Breast epithelium (tissue), 4 donors: ENCODE measurements at regions not wholly inside any gene's neighbourhood (a gene's known extent, or its start where the extent isn't known, plus 50 kb on each side); places are given as distances from the start of the nearest gene placed in this dataset.

ENCODE experiments used
- DNase-seq, 2 donors: peaks; one replicate each; pipeline ENCODE4 v3.0.0-alpha.2; 2019; ENCODE audit warnings: low spot score in 2 of 2
- H3K27ac ChIP-seq, 2 donors: fragments of 200-600 bp; sonication (generic) in 1 of 2; one replicate each; pipeline ENCODE4 v1.5.1; 2016 to 2019; ENCODE audit warnings: mild to moderate bottlenecking in 1 of 2
- H3K27me3 ChIP-seq, 2 donors: fragments of 200-600 bp; sonication (generic) in 1 of 2; one replicate each; pipeline versions ENCODE4 v1.5.1 to v1.6.0; 2017 to 2019; ENCODE audit warnings: control low read depth in 1 of 2, mild to moderate bottlenecking in 1 of 2
- H3K36me3 ChIP-seq: fragments of 200-600 bp; one replicate; pipeline ENCODE4 v1.5.1; 2019
- H3K4me1 ChIP-seq, 2 donors: fragments of 200-600 bp; sonication (generic); one replicate each; pipeline ENCODE4 v1.5.1; 2016 to 2019; ENCODE audit warnings: control low read depth in 1 of 2
- H3K4me3 ChIP-seq, 3 donors: fragments of 200-600 bp; sonication (generic); 1 replicate in 2 of 3; 2 replicates in 1 of 3; pipeline ENCODE4 v1.5.1; 2016 to 2019; ENCODE audit warnings: mild to moderate bottlenecking in 3 of 3, moderate library complexity in 2 of 3
- H3K9me3 ChIP-seq, 2 donors: fragments of 200-600 bp; sonication (generic) in 1 of 2; one replicate each; pipeline ENCODE4 v1.5.1; 2016 to 2019; ENCODE audit warnings: control low read depth in 1 of 2
- POLR2A ChIP-seq: fragments of 450-650 bp; IDR thresholded peaks from one replicate; pipeline ENCODE4 v1.6.1; 2016; ENCODE audit warnings: antibody characterized with exemption, mild to moderate bottlenecking, moderate library complexity
- POLR2AphosphoS5 ChIP-seq, 3 donors: sonication (generic); formaldehyde crosslinking; IDR thresholded peaks; one replicate each; pipeline ENCODE4 v1.6.1; 2017; ENCODE audit warnings: antibody characterized with exemption in 3 of 3
- intact Hi-C: fragments of 100-400 bp; cut with DNase I; formaldehyde crosslinking; loops from one replicate; pipeline ENCODE4 v1.15.1; 2023; ENCODE audit warnings: low total_unique reads
- TF ChIP-seq, protein P1 (sequence below), 3 donors: fragments of 450-650 bp; IDR thresholded peaks; one replicate each; pipeline ENCODE4 v1.5.1; 2016 to 2017; ENCODE audit warnings: antibody characterized with exemption in 3 of 3, mild to moderate bottlenecking in 3 of 3, moderate library complexity in 3 of 3

DNA sequence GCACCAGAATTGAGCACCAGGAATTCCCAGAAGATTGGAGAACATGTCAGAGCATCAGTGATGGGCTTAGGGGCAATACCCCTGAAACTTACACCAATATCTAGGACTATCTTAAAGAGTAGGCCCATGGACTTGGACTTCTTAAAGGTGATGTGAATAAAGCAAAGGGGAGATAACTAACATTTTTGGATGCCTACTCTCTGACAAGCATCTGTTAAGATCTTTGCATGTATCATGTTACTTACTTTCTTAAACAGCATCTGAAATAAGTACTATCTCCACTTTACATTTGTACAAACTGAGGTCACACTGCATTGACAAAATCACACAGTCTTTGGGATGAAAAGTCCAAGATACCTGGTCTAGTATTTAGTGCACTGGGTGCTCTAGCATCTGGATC lies 258.6 kb upstream of the ARSJ start:
- no peak overlapping the region for H3K27ac ChIP-seq
- intact Hi-C loops, result no loop called here
- no peaks in the 10 kb centered on the region for H3K36me3 ChIP-seq
- H3K27me3 ChIP-seq, result no peaks in the 10 kb centered on the region
- peaks cover 0 to 7% of the 10 kb centered on the region in 2 donors for H3K9me3 ChIP-seq
- no peak for DNase-seq
- H3K4me1 ChIP-seq, result no peaks in the 10 kb centered on the region
- TF ChIP-seq POLR2AphosphoS5 (IDR thresholded peaks at IDR 0.05) (no peak), POLR2A (no peak)
- TF ChIP-seq, protein P1, sequence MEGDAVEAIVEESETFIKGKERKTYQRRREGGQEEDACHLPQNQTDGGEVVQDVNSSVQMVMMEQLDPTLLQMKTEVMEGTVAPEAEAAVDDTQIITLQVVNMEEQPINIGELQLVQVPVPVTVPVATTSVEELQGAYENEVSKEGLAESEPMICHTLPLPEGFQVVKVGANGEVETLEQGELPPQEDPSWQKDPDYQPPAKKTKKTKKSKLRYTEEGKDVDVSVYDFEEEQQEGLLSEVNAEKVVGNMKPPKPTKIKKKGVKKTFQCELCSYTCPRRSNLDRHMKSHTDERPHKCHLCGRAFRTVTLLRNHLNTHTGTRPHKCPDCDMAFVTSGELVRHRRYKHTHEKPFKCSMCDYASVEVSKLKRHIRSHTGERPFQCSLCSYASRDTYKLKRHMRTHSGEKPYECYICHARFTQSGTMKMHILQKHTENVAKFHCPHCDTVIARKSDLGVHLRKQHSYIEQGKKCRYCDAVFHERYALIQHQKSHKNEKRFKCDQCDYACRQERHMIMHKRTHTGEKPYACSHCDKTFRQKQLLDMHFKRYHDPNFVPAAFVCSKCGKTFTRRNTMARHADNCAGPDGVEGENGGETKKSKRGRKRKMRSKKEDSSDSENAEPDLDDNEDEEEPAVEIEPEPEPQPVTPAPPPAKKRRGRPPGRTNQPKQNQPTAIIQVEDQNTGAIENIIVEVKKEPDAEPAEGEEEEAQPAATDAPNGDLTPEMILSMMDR (IDR thresholded peaks at IDR 0.05), result no peak
- H3K4me3 ChIP-seq, result no peak overlapping the region

DNA sequence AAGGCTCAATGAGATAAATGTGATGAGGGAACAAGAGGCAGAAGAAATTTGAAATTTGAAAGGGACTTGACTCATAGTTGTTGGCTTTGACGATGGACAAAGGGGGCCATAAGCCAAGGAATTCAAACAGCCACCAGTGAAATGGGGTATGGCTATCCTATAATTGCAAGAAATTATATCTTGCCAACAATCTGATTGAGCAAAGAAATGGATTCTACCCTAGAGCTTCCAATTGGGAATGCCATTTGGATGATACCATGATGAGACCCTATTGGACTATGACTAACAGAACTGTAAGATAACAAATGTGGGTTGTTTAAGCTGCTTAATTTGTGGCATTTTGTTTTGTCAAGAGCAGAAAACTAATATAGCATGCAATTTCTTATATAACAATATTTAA lies 270.1 kb upstream of the ARSJ start:
- Histone ChIP-seq H3K4me3 (no peak overlapping the region), H3K9me3 (peaks cover 0 to 13% of the 10 kb centered on the region in 2 donors), H3K27ac (no peak overlapping the region), H3K36me3 (no peaks in the 10 kb centered on the region), H3K27me3 (no peaks in the 10 kb centered on the region), H3K4me1 (no peaks in the 10 kb centered on the region)
- TF ChIP-seq, protein P1 (IDR thresholded peaks at IDR 0.05), result no peak
- TF ChIP-seq POLR2A (no peak), POLR2AphosphoS5 (IDR thresholded peaks at IDR 0.05) (no peak)
- no peak for DNase-seq
- intact Hi-C loops, result no loop called here

DNA sequence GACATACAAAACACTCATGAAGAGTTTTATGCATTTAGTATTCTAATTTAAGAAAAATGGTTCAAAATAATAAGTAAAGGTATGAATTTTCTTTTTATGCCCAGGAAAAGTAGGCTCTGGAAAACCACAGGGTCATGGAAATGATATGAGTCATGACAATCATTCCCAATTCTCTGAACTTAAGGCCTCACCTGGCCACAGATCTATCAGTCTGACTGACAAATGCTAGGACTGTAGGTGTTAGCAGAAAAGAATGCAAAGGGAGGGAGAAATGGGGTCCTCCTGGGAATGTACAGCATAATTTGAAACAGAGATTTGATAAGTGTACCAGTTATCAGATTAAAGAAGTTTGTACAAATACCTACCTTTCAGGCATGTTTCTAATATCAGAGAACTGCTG lies 270.5 kb upstream of the ARSJ start:
- no peak for DNase-seq
- TF ChIP-seq POLR2AphosphoS5 (IDR thresholded peaks at IDR 0.05) (no peak), POLR2A (no peak)
- TF ChIP-seq, protein P1 (IDR thresholded peaks at IDR 0.05), result no peak
- H3K27me3 ChIP-seq, result no peaks in the 10 kb centered on the region
- peaks cover 0 to 13% of the 10 kb centered on the region in 2 donors for H3K9me3 ChIP-seq
- H3K27ac ChIP-seq, result no peak overlapping the region
- H3K4me1 ChIP-seq, result no peaks in the 10 kb centered on the region
- intact Hi-C loops, result no loop called here
- no peaks in the 10 kb centered on the region for H3K36me3 ChIP-seq
- no peak overlapping the region for H3K4me3 ChIP-seq

DNA sequence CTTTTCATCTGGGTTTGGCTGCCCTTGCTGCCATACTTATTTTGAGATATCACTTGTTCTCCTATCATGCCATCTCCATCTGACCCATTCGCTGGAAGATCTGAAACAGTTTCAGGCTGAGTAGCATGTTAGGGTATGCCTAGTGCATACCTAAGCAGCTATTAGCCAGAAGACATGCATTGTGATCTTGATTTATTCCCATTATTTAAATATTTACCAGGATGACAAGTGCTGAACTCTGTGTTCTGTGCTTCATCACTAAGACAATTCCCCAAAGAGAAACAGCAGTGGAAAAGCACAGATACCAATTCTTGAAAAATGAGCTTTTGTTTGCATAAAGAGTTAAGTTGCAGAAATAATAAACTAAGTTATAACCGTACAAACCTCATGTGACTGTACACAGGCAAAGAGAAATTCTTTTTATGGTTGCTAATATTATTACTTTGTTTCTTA lies 271.0 kb upstream of the ARSJ start:
- Histone ChIP-seq H3K36me3 (no peaks in the 10 kb centered on the region), H3K27me3 (no peaks in the 10 kb centered on the region), H3K4me1 (no peaks in the 10 kb centered on the region), H3K4me3 (no peak overlapping the region), H3K27ac (no peak overlapping the region), H3K9me3 (peaks cover 0 to 13% of the 10 kb centered on the region in 2 donors)
- no peak for DNase-seq
- intact Hi-C loops, result no loop called here
- TF ChIP-seq, protein P1 (IDR thresholded peaks at IDR 0.05), result no peak

DNA sequence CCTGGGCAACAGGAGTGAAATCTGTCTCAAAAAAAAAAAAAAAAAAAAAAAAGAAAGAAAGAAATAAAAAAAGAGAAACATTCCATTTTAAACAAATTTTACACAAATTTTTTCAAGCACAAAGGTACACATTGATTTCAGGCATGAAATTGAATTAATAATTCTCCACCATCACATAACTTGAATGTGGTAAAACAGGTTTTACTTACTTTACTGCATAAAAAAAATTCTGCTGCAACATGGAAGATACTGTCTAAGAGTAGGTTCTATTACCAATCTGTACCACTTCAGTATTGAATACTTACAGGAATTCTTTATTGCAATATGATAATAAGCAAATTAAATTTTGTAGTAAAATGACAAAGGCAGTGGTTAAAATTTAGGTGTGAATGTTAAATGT lies 271.6 kb upstream of the ARSJ start:
- no peaks in the 10 kb centered on the region for H3K27me3 ChIP-seq
- no peak overlapping the region for H3K4me3 ChIP-seq
- no peaks in the 10 kb centered on the region for H3K4me1 ChIP-seq
- H3K27ac ChIP-seq, result no peak overlapping the region
- intact Hi-C loops, result no loop called here
- DNase-seq, result no peak
- TF ChIP-seq POLR2A (no peak), POLR2AphosphoS5 (IDR thresholded peaks at IDR 0.05) (no peak)
- TF ChIP-seq, protein P1 (IDR thresholded peaks at IDR 0.05), result no peak
- no peaks in the 10 kb centered on the region for H3K36me3 ChIP-seq
- H3K9me3 ChIP-seq, result peaks cover 0 to 13% of the 10 kb centered on the region in 2 donors
